Esophagus squamous epithelium (tissue), 4 donors: ENCODE measurements at regions not wholly inside any gene's neighbourhood (a gene's known extent, or its start where the extent isn't known, plus 50 kb on each side); places are given as distances from the start of the nearest gene placed in this dataset.

ENCODE experiments used
- CTCF ChIP-seq, 6 experiments: fragments of 450-650 bp in 4 of 6; fragments of 200-600 bp in 2 of 6; sonication (generic) in 2 of 6; IDR thresholded peaks; one replicate each; pipeline ENCODE4 v1.5.1; 2016 to 2019; ENCODE audit warnings: antibody characterized with exemption in 6 of 6, mild to moderate bottlenecking in 4 of 6, moderate library complexity in 4 of 6
- POLR2A ChIP-seq, 4 donors: fragments of 450-650 bp; IDR thresholded peaks; one replicate each; pipeline ENCODE4 v1.6.1; 2017; ENCODE audit warnings: antibody characterized with exemption in 4 of 4, mild to moderate bottlenecking in 4 of 4, moderate library complexity in 3 of 4

- TF ChIP-seq CTCF (IDR thresholded peaks at IDR 0.05) (no peak), POLR2A (IDR thresholded peaks at IDR 0.05) (no peak)
These were observed 63.7 kb upstream of the RPL34 start for GRCh38 chr4:108556588-108557200.
